GM13977 (cell line): ENCODE measurements at regions not wholly inside any gene's neighbourhood (a gene's known extent, or its start where the extent isn't known, plus 50 kb on each side); places are given as distances from the start of the nearest gene placed in this dataset.

Source experiments
- DNase-seq: peaks from one replicate; pipeline ENCODE4 v3.0.0; 2012; ENCODE audit warnings: low spot score
- CTCF ChIP-seq: IDR thresholded peaks from 2 replicates; pipeline ENCODE4 v1.5.1; 2012; ENCODE audit warnings: mild to moderate bottlenecking, control low read depth; ENCODE audit not compliant: insufficient read depth; ENCODE audit errors: extremely low read depth, missing control alignments
- in situ Hi-C: fragments of 300-500 bp; cut with MboI; formaldehyde crosslinking; loops from one replicate; pipeline ENCODE4 v1.12.0; 2022; ENCODE audit warnings: low sequenced_read_pairs, low pct_unique_long_range_greater_than_20kb, mixed read lengths, inconsistent platforms; ENCODE audit not compliant: unreplicated experiment

DNA sequence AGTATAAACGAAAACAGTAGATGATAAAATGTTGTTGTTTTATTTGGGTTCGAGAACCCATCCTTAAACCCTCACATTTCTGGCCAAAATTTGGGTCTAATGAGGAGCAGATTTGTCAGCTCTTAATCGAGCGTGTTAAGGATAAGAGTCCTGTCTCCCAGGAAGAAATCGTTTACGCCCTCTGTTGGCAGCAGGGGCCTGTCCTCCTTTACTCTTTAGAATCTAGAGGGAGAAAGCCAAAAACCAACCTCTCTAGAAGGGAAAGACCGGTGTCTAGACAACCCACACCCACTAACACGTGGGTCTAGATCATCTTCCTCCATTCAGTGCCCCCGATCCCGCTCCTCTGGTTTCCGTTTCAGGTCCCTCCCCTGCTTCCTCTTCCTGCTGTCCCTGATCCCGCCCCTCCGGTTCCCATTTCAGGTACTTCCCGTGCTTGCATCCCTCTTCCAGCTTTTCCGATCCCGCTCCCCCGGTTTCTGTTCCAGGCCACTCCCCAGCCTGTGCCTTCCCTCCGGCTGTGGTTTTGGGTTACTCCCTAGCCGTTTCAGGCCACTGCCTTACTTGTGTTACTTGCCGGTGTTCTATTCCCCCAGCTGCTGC, 339.1 kb downstream of the PAPSS1 start:
- TF ChIP-seq CTCF, result no peak
- DNase-seq, result no peak
- in situ Hi-C loops, result no loop called here

- in situ Hi-C loops, result no loop called here
- TF ChIP-seq CTCF, result no peak
- DNase-seq, result no peak
These were observed 339.8 kb downstream of the PAPSS1 start for GRCh38 chr4:107380190-107380589.

DNA sequence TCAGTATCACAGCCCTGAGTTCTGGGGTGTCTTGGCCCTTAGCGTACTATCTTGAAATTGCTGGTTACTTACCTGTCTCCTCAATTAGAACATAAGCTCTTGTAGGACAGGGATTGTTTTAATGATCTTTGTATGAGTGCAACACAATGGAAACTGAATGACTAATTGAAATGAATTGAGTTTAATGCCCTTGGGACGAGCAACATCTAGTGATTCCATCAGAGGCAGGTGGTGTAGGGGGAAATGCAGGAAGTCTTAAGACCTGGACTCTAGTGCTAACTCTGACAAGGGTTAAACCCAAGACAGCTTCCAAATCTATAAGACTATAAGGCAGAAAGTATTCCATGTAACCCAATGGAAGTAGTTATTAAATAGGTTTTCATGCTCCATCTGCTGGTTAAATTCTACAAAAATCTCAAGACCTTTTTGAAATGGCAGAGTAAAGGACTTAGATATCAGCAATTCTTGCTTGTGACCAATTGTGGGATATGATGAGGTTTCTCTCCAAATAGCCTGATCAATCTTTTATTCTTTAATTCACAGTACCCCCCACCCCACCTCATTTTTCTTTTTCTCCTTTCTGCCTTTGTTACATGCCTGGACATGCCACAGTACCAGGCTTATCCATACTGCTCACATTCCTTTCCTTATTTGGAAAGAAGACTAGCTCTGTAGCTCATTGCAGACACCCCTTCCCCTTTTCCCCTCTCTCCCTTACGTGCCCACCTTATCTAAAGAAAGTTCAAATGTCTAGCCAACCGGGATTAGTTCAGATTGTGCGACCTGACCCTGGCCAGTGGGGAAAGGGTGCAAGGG, 340.8 kb downstream of the PAPSS1 start:
- in situ Hi-C loops, result no loop called here
- no peak for TF ChIP-seq CTCF
- no peak for DNase-seq

GRCh38 chr4:107376293-107376692, 340.2 kb upstream of the DKK2 start:
- DNase-seq, result no peak
- no peak for TF ChIP-seq CTCF
- in situ Hi-C loops, result no loop called here

GRCh38 chr4:107366900-107367299, 330.8 kb upstream of the DKK2 start:
- no peak for TF ChIP-seq CTCF
- in situ Hi-C loops, result no loop called here
- no peak for DNase-seq

GRCh38 chr4:107366016-107366735, 330.1 kb upstream of the DKK2 start:
- in situ Hi-C loops, result no loop called here
- no peak for TF ChIP-seq CTCF
- DNase-seq, result no peak
